ENCODE measurements at regions not wholly inside any gene's neighbourhood (a gene's known extent, or its start where the extent isn't known, plus 50 kb on each side); places are given as distances from the start of the nearest gene placed in this dataset.

GRCh38 chr22:26780521-26780920, 123.1 kb downstream of the MIAT start (continued):
- TF ChIP-seq ATF3 (IDR thresholded peaks at IDR 0.05; ENCODE audit: insufficient read depth, low read depth, low read length), result no peak
- TF ChIP-seq RXRA (IDR thresholded peaks at IDR 0.05; ENCODE audit: insufficient read depth, low read depth, low read length), result no peak
- TF ChIP-seq SIRT6 (IDR thresholded peaks at IDR 0.05; ENCODE audit: low read length), result no peak
- no peak for TF ChIP-seq KDM5A (IDR thresholded peaks at IDR 0.05; ENCODE audit: low read length)
- no peak for TF ChIP-seq MAFK (IDR thresholded peaks at IDR 0.05; ENCODE audit: low read depth, low read length)

Data from H1 (cell line).